NAMALWA (cell line): ENCODE measurements at regions not wholly inside any gene's neighbourhood (a gene's known extent, or its start where the extent isn't known, plus 50 kb on each side); places are given as distances from the start of the nearest gene placed in this dataset.
"Not testable (repeated sequence)": the region's sequence is repeated elsewhere in the genome, so short reads cannot be mapped to it uniquely, and the experiment has no call there.

Experiments
- DNase-seq: peaks from one replicate; pipeline ENCODE4 v3.0.0-alpha.2; 2015; ENCODE audit warnings: low spot score

GRCh38 chr2:11995456-11995855 lies 249.0 kb downstream of the LPIN1 start:
- no peak for DNase-seq

GRCh38 chr2:11996618-11997017 lies 250.2 kb downstream of the LPIN1 start:
- DNase-seq = no peak

- no peak for DNase-seq
Observed at GRCh38 chr2:11997142-11997541, 250.7 kb downstream of the LPIN1 start.

- peak; percentile 27 for DNase-seq
Observed at GRCh38 chr2:11998218-11998617, 251.8 kb downstream of the LPIN1 start.

GRCh38 chr2:11998626-11999378 lies 252.4 kb downstream of the LPIN1 start:
- DNase-seq = no peak

GRCh38 chr2:12001621-12002020 lies 255.2 kb downstream of the LPIN1 start:
- no peak for DNase-seq

- DNase-seq = no peak
Observed at GRCh38 chr2:12002215-12002614, 255.8 kb downstream of the LPIN1 start.

GRCh38 chr2:12004713-12005112 lies 258.3 kb downstream of the LPIN1 start:
- DNase-seq = no peak

GRCh38 chr2:12005886-12006681 lies 259.7 kb downstream of the LPIN1 start:
- DNase-seq = peak; percentile 72

GRCh38 chr2:12006850-12007249 lies 260.4 kb downstream of the LPIN1 start:
- DNase-seq = no peak

GRCh38 chr2:12007282-12007681 lies 260.9 kb downstream of the LPIN1 start:
- DNase-seq = no peak

GRCh38 chr2:12008425-12009061 lies 262.1 kb downstream of the LPIN1 start:
- peak; percentile 30 for DNase-seq

- no peak for DNase-seq
Observed at GRCh38 chr2:12009323-12009905, 263.0 kb downstream of the LPIN1 start.

- DNase-seq = no peak
Observed at GRCh38 chr2:12010059-12010458, 263.6 kb downstream of the LPIN1 start.

- no peak for DNase-seq
Observed at GRCh38 chr2:12010779-12011178, 264.3 kb downstream of the LPIN1 start.

- no peak for DNase-seq
Observed at GRCh38 chr2:12014088-12014960, 267.9 kb downstream of the LPIN1 start.

- no peak for DNase-seq
Observed at GRCh38 chr2:12017499-12018157, 271.2 kb downstream of the LPIN1 start.

GRCh38 chr2:12018726-12019125 lies 272.3 kb downstream of the LPIN1 start:
- not testable (repeated sequence) for DNase-seq

GRCh38 chr2:12020833-12021469 lies 274.5 kb downstream of the LPIN1 start:
- no peak for DNase-seq

- DNase-seq = not testable (repeated sequence)
Observed at GRCh38 chr2:12024197-12024907, 277.9 kb downstream of the LPIN1 start.
